M059J (cell line): ENCODE measurements at regions not wholly inside any gene's neighbourhood (a gene's known extent, or its start where the extent isn't known, plus 50 kb on each side); places are given as distances from the start of the nearest gene placed in this dataset.
A peak's percentile ranks its signal among the peaks of the same experiment; 100 is the strongest.

Experiments
- DNase-seq: peaks from one replicate; pipeline ENCODE4 v3.0.0-alpha.2; 2012; ENCODE audit warnings: low read depth

GRCh38 chr6:33863723-33864440 lies 60.1 kb upstream of the MLN start:
- no peak for DNase-seq

- DNase-seq: no peak
These were observed 59.3 kb upstream of the MLN start for GRCh38 chr6:33863084-33863483.

- DNase-seq: no peak
These were observed 58.7 kb upstream of the MLN start for GRCh38 chr6:33862536-33862935.

GRCh38 chr6:33861722-33862121 lies 57.9 kb upstream of the MLN start:
- DNase-seq: no peak

GRCh38 chr6:33860706-33861474 lies 57.1 kb upstream of the MLN start:
- peak; percentile 36 for DNase-seq

GRCh38 chr6:33860006-33860405 lies 56.2 kb upstream of the MLN start:
- no peak for DNase-seq

- no peak for DNase-seq
These were observed 55.2 kb upstream of the MLN start for GRCh38 chr6:33858804-33859505.

GRCh38 chr6:33857932-33858475 lies 54.2 kb upstream of the MLN start:
- no peak for DNase-seq

- peak; percentile 39 for DNase-seq
These were observed 53.5 kb upstream of the MLN start for GRCh38 chr6:33857093-33857931.

GRCh38 chr6:33856655-33857054 lies 52.9 kb upstream of the MLN start:
- DNase-seq: peak; percentile 47

- no peak for DNase-seq
These were observed 52.3 kb upstream of the MLN start for GRCh38 chr6:33856031-33856590.

- no peak for DNase-seq
These were observed 50.8 kb upstream of the MLN start for GRCh38 chr6:33854572-33855030.

GRCh38 chr6:33853736-33854135 lies 49.9 kb upstream of the MLN start:
- DNase-seq: no peak
